DOHH2 (cell line): ENCODE measurements at regions not wholly inside any gene's neighbourhood (a gene's known extent, or its start where the extent isn't known, plus 50 kb on each side); places are given as distances from the start of the nearest gene placed in this dataset.

Source experiments
- H3F3A ChIP-seq: fragments of 200-600 bp; sonication (generic), shearing (Covaris generic); 2 replicates; pipeline ENCODE4 v1.6.0; 2016; ENCODE audit warnings: antibody characterized with exemption, mild to moderate bottlenecking; ENCODE audit not compliant: control insufficient read depth, insufficient read depth
- H3K27ac ChIP-seq: fragments of 200-600 bp; sonication (generic); 2 replicates; pipeline ENCODE4 v1.5.1; 2014; ENCODE audit warnings: low read depth, mild to moderate bottlenecking, low read length, moderate library complexity
- H3K27me3 ChIP-seq: fragments of 200-600 bp; sonication (generic); 2 replicates; pipeline ENCODE4 v1.6.1; 2014; ENCODE audit warnings: mild to moderate bottlenecking, low read length, mixed read lengths; ENCODE audit not compliant: control insufficient read depth
- H3K36me3 ChIP-seq: fragments of 200-600 bp; sonication (generic); 2 replicates; pipeline ENCODE4 v1.6.1; 2014; ENCODE audit warnings: mild to moderate bottlenecking, low read length, moderate library complexity, mixed read lengths; ENCODE audit not compliant: control insufficient read depth
- H3K4me1 ChIP-seq: fragments of 200-600 bp; sonication (generic); 2 replicates; pipeline ENCODE4 v1.6.1; 2014; ENCODE audit warnings: mild to moderate bottlenecking, low read length, mixed read lengths; ENCODE audit not compliant: control insufficient read depth
- H3K4me2 ChIP-seq: fragments of 200-600 bp; sonication (generic); 2 replicates; pipeline ENCODE4 v1.6.0; 2014; ENCODE audit warnings: mild to moderate bottlenecking, low read length, moderate library complexity
- H3K4me3 ChIP-seq: fragments of 200-600 bp; sonication (generic); 2 replicates; pipeline ENCODE4 v1.5.1; 2014; ENCODE audit warnings: mild to moderate bottlenecking, low read length, mixed read lengths
- H3K79me2 ChIP-seq: fragments of 200-600 bp; sonication (generic); 2 replicates; pipeline ENCODE4 v1.6.1; 2014; ENCODE audit warnings: mild to moderate bottlenecking, low read length, mixed read lengths; ENCODE audit not compliant: control insufficient read depth
- H3K9me2 ChIP-seq: fragments of 200-600 bp; sonication (generic); replicated peaks from 2 replicates; pipeline ENCODE4 v1.6.1; 2014; ENCODE audit warnings: mild to moderate bottlenecking, low read length, mixed read lengths; ENCODE audit not compliant: control insufficient read depth
- H3K9me3 ChIP-seq: fragments of 200-600 bp; sonication (generic); 2 replicates; pipeline ENCODE4 v1.6.1; 2014; ENCODE audit warnings: antibody characterized with exemption, low read length, mixed read lengths; ENCODE audit not compliant: control insufficient read depth, insufficient read depth
- H4K20me1 ChIP-seq: fragments of 200-600 bp; sonication (generic); 2 replicates; pipeline ENCODE4 v1.6.0; 2014; ENCODE audit warnings: low read depth, mild to moderate bottlenecking, antibody characterized with exemption, low read length, moderate library complexity; ENCODE audit not compliant: control insufficient read depth, insufficient read depth
- EZH2phosphoT487 ChIP-seq: fragments of 200-600 bp; sonication (generic); IDR thresholded peaks from 2 replicates; pipeline ENCODE4 v1.6.1; 2017; ENCODE audit warnings: borderline replicate concordance, mild to moderate bottlenecking, antibody characterized with exemption, low read length, moderate library complexity, mixed read lengths
- TF ChIP-seq, protein P1 (sequence below): fragments of 200-600 bp; sonication (generic); IDR thresholded peaks from one replicate; pipeline ENCODE4 v1.5.1; 2014; ENCODE audit warnings: antibody characterized with exemption, mild to moderate bottlenecking, low read depth, low read length; ENCODE audit not compliant: poor library complexity, severe bottlenecking

DNA sequence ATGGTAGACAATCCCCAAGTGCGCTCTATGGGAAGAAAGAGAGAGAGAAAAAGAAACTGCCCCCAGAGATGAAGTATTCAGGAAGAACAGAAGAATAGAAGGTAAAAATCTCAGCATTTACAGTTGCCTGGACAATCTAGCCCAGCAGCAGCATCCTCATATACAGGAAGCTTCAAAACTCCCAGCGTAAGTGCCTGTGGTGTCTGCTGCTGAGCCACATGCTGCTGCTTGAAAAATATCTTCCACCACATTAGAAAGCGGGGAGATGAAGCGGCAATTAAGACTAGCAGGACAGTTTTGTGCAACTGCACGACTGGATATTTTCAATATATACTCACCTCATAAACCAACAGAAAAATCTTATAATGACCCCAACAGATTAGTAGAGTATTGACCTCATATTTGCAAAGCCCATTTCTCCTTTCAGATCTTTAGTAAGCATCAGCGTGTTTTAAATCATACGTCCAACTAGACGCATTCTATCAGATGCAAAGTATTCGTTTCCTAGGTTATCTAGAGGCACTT lies 972.0 kb upstream of the TENM3 start:
- no peaks in the 10 kb centered on the region for H4K20me1 ChIP-seq
- H3K27me3 ChIP-seq: no peaks in the 10 kb centered on the region
- no peak overlapping the region for H3K27ac ChIP-seq
- H3K79me2 ChIP-seq: no peaks in the 10 kb centered on the region
- H3K4me3 ChIP-seq: no peak overlapping the region
- no peaks in the 10 kb centered on the region for H3K4me1 ChIP-seq
- H3K36me3 ChIP-seq: no peaks in the 10 kb centered on the region
- H3K9me3 ChIP-seq: no peaks in the 10 kb centered on the region
- no peaks in the 10 kb centered on the region for H3K9me2 ChIP-seq
- TF ChIP-seq, protein P1, sequence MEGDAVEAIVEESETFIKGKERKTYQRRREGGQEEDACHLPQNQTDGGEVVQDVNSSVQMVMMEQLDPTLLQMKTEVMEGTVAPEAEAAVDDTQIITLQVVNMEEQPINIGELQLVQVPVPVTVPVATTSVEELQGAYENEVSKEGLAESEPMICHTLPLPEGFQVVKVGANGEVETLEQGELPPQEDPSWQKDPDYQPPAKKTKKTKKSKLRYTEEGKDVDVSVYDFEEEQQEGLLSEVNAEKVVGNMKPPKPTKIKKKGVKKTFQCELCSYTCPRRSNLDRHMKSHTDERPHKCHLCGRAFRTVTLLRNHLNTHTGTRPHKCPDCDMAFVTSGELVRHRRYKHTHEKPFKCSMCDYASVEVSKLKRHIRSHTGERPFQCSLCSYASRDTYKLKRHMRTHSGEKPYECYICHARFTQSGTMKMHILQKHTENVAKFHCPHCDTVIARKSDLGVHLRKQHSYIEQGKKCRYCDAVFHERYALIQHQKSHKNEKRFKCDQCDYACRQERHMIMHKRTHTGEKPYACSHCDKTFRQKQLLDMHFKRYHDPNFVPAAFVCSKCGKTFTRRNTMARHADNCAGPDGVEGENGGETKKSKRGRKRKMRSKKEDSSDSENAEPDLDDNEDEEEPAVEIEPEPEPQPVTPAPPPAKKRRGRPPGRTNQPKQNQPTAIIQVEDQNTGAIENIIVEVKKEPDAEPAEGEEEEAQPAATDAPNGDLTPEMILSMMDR: no peak
- no peak for TF ChIP-seq EZH2phosphoT487
- no peak overlapping the region for H3K4me2 ChIP-seq
- no peaks in the 10 kb centered on the region for H3F3A ChIP-seq

DNA sequence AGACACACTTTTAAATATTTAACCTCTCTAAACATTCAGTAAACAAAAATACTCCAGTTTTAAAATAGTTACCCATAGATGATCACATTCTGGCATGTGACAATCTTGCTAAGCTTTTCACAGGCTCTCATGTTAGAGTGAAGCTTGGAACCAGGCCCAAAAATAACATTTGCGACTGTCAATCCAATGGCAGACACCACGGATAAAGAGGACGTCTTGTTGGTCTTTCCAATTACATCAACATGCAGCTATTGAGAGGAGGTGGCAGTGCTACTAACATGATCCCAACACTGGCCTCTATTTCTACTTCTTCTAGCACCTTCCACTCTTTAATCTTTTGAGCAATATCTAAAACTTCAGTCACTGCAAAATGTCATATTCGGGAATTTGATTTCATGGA lies 970.8 kb upstream of the TENM3 start:
- H3K4me1 ChIP-seq: no peaks in the 10 kb centered on the region
- TF ChIP-seq EZH2phosphoT487: no peak
- TF ChIP-seq, protein P1: no peak

DNA sequence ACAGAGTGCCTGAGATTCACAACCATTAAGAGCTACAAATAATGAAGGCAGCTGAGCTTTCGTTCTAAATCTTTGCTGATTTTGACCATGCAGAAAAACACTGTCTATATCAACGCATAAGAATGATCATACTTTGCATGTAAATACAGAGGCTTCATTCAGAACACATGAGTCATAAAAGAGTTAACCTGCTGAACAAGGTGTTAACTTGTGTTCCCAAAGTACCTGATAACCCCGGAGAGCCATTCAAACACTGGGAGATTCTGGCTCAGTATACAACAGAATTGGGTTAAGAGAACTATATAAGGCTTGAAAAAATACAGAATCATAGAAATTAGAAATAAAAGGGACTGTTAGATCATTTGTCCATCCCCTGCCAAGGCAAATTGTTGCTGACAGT lies 964.3 kb upstream of the TENM3 start:
- no peaks in the 10 kb centered on the region for H3K27me3 ChIP-seq
- no peaks in the 10 kb centered on the region for H3K36me3 ChIP-seq
- no peak overlapping the region for H3K4me2 ChIP-seq
- no peaks in the 10 kb centered on the region for H3F3A ChIP-seq
- no peaks in the 10 kb centered on the region for H3K4me1 ChIP-seq
- no peaks in the 10 kb centered on the region for H3K9me2 ChIP-seq
- no peak overlapping the region for H3K4me3 ChIP-seq
- H3K9me3 ChIP-seq: no peaks in the 10 kb centered on the region
- TF ChIP-seq, protein P1: no peak
- TF ChIP-seq EZH2phosphoT487: no peak
- H3K79me2 ChIP-seq: no peaks in the 10 kb centered on the region
- H4K20me1 ChIP-seq: no peaks in the 10 kb centered on the region
- no peak overlapping the region for H3K27ac ChIP-seq

More for the DNA sequence above, 970.8 kb upstream of the TENM3 start:
- Histone ChIP-seq H4K20me1 (no peaks in the 10 kb centered on the region), H3F3A (no peaks in the 10 kb centered on the region), H3K9me2 (no peaks in the 10 kb centered on the region), H3K27ac (no peak overlapping the region), H3K36me3 (no peaks in the 10 kb centered on the region), H3K79me2 (no peaks in the 10 kb centered on the region), H3K4me2 (no peak overlapping the region), H3K9me3 (no peaks in the 10 kb centered on the region), H3K27me3 (no peaks in the 10 kb centered on the region), H3K4me3 (no peak overlapping the region)
